ENCODE measurements at regions not wholly inside any gene's neighbourhood (a gene's known extent, or its start where the extent isn't known, plus 50 kb on each side); places are given as distances from the start of the nearest gene placed in this dataset.

DNA sequence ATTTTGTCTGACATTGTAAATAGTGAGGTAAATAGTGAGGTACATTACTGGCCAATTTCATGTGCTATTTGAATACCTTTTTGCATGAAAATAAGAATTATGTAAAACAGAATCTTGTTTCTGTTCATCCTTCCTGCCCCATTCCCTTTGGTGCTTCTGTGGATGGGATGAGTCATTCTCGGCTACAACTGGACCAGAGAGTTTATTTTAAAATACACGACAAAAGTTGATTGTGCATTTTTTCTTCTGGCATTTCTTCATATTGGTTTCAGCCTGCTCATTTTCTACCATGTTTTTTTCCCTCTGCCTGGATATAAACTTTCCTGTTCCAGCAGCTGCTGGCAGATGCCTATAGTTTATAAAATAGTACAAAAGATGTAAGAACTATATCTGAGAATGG is 107.5 kb downstream of the CYSLTR2 start:
- DNase-seq (ENCODE audit: low read depth, low spot score): no peak

- DNase-seq (ENCODE audit: low read depth, low spot score): peak; percentile 80
These were observed 115.5 kb downstream of the CYSLTR2 start for GRCh38 chr13:48769107-48769704.

DNA sequence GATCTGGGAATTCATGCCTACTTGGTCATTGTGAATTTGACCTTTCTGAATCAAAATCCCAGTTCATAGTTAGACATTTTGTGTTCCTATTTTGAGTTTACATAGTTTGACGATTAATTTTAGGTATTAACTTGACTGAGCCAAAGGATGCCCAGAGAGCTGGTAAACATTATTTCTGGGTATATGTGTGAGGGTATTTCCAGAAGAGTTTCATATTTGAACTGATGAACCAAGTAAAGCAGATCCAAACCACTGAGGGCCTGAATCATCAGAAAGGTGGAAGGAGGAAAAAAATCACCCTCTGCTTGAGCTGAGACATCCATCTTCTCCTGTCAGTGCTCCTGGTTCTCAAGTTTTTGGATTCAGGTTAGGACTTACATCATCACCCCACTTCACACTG is 116.6 kb downstream of the CYSLTR2 start:
- DNase-seq (ENCODE audit: low read depth, low spot score): no peak

GRCh38 chr13:48772908-48773307 is 119.2 kb downstream of the CYSLTR2 start:
- no peak for DNase-seq (ENCODE audit: low read depth, low spot score)

DNA sequence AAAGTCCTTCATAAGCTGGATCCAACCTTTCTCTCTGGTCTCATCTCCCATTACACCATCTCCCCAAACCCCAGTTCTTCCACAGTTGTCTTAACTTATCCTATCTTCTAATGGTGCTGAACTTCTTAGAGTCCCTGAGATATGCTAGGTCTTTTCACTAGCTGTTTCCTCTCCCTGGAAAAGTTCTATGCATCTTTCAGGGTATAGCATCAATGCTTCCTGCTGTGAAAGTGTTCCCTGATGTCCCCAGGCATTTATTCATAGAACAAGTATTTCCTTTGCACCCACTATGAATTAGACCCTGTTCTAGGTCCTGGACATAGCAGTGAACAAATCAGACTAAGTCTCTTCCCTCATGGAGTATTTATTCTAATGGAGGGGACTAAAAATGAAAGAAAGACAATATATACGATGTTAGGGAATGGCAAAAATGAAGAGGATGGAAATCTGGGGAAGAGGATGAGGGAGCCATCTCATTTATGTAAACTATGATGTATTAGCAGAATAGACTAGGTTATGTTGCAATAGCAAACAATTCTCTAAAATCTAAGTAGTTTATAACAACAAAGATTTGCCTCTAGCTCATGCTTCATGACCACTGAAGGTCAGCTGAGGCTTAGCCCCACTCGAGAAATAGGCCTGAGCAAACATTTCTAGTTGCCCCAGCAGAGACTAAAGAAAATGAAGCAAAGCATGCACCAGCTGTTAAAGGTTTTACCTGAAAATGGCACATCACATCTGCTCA is 120.0 kb downstream of the CYSLTR2 start:
- no peak for DNase-seq (ENCODE audit: low read depth, low spot score)

DNA sequence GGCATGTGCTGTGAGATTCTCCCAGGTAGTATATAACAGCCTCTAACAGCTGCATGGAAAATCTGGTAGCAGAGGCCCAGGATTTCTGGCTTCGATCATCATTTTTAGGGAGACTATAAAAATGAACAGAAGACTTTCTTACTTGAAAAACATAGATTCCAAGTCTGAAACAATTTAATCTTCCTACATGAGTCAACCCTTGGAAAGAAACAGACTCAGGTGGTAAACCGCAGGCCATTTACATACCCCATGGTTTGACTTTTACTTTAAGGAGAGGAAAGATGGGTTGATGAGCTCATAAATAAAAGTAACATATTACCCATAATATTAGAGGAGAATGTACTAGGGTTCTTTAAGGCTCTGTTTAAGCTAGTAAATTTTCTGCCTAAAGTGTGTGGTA is 121.6 kb downstream of the CYSLTR2 start:
- no peak for DNase-seq (ENCODE audit: low read depth, low spot score)

DNA sequence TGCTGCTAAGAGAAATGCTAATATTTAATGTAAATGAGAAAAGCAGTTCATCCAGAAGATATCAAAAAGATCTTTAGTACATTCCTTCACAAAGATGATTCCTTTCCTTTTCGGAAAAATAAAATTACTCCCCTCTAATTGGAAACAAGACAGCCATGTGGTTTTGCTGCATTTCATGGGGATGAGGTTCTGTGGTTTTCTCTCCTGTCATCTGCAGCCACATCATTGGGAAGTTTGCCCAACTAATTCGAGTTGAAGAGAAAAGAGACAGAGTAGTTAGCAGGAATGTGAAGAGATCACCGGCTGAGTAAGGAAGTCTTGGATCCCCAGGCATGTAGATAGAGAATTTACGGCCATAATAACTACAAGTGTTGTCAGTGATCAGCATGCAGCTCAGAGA is 122.1 kb downstream of the CYSLTR2 start:
- peak; percentile 53 for DNase-seq (ENCODE audit: low read depth, low spot score)

GRCh38 chr13:48776401-48776800 is 122.7 kb downstream of the CYSLTR2 start:
- DNase-seq (ENCODE audit: low read depth, low spot score): no peak

GRCh38 chr13:48778610-48779009 is 124.9 kb downstream of the CYSLTR2 start:
- DNase-seq (ENCODE audit: low read depth, low spot score): no peak

- DNase-seq (ENCODE audit: low read depth, low spot score): no peak
These were observed 127.1 kb downstream of the CYSLTR2 start for GRCh38 chr13:48780713-48781341.

DNA sequence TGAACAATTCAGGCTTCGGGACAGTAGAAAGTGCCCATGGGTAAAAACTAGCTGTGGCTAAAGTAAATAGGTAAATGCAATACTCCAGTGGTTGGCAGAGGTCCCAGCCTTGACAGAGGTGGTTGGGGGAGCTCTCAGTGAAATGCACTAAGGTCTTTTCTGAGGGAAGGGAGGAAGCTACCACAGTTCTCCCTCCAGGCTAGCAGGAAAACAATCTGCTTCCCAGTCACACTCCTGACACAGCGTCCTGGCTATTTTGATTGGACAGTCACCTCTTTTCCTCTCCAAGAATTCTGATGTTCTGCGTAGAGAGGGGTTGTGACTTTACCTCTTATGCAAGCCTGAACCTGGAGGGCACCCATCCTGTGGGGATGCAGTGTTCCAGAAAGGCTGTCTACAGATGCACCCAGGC is 128.7 kb downstream of the CYSLTR2 start:
- DNase-seq (ENCODE audit: low read depth, low spot score): no peak

- DNase-seq (ENCODE audit: low read depth, low spot score): peak; percentile 95
These were observed 129.5 kb downstream of the CYSLTR2 start for GRCh38 chr13:48783181-48783630.

- DNase-seq (ENCODE audit: low read depth, low spot score): no peak
These were observed 130.0 kb downstream of the CYSLTR2 start for GRCh38 chr13:48783695-48784230.

GRCh38 chr13:48784916-48785548 is 131.3 kb downstream of the CYSLTR2 start:
- DNase-seq (ENCODE audit: low read depth, low spot score): no peak

- no peak for DNase-seq (ENCODE audit: low read depth, low spot score)
These were observed 136.5 kb downstream of the CYSLTR2 start for GRCh38 chr13:48790199-48790598.

GRCh38 chr13:48790966-48791365 is 137.2 kb downstream of the CYSLTR2 start:
- DNase-seq (ENCODE audit: low read depth, low spot score): no peak

DNA sequence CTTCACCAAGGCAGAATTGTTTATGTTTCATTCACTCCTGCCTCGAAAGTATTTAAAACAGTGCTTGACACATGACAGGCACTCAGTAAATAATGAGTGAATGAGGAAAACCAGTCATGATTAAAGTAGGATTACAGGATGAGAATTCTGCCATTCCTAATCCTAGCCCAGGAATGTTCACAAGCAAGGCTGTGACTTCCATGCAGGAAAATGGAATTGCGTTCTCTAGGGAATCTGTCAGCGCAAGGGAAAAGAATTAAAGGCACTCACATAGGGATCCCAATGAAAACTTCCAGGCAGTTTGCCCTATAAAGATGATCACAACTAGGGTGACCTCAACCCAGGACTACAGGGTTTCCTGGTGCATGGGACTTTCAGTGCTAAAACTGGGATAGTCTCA is 143.4 kb downstream of the CYSLTR2 start:
- no peak for DNase-seq (ENCODE audit: low read depth, low spot score)

- no peak for DNase-seq (ENCODE audit: low read depth, low spot score)
These were observed 144.0 kb downstream of the CYSLTR2 start for GRCh38 chr13:48797761-48798160.

DNA sequence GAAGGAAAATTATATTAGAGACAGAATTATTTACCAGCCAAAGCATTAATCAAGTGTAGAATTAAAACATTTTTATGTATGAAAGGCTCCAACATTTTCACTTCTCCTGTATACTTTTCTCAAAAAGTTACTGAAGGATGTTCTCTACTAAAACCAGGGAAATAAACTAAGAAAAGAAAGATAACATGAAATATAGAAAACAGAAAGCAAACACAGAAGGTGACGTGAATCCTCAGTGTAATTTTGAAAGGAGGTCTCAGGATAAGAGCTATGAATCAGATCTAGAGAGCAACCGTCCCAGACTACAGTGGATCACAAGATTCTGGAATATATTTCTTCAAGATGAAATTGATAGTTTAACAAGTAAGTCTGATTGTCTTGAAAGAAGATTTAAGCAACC is 144.5 kb downstream of the CYSLTR2 start:
- DNase-seq (ENCODE audit: low read depth, low spot score): no peak

DNA sequence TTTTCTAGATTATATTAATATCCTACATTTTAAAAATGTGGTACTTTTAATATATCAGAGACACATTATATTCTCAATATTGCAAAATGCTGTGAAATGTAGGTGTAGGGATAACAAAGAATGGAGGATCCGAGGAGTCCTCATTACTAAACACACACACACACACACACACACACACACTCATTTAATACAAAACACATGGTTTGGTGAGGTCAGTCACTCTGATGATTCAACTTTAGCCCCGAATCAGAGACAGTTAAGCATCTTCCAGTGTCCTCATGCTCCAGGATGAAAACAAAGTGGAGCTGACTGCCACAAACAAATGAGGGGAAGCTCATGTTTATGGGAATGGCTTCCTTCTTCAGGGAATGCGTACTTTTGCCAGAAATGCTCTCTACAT is 147.5 kb downstream of the CYSLTR2 start:
- no peak for DNase-seq (ENCODE audit: low read depth, low spot score)

GRCh38 chr13:48804821-48805601 is 151.3 kb downstream of the CYSLTR2 start:
- DNase-seq (ENCODE audit: low read depth, low spot score): no peak
